Superior temporal gyrus (tissue), 1 donor: ENCODE measurements at regions not wholly inside any gene's neighbourhood (a gene's known extent, or its start where the extent isn't known, plus 50 kb on each side); places are given as distances from the start of the nearest gene placed in this dataset.

ENCODE experiments used
- DNase-seq: peaks from one replicate; pipeline ENCODE4 v3.0.0-alpha.2; 2016; ENCODE audit errors: extremely low spot score

- no peak for DNase-seq
These were observed 151.2 kb upstream of the HS6ST1 start for GRCh38 chr2:128469875-128470274.

- DNase-seq, result no peak
These were observed 154.1 kb upstream of the HS6ST1 start for GRCh38 chr2:128472789-128473174.

- no peak for DNase-seq
These were observed 154.7 kb upstream of the HS6ST1 start for GRCh38 chr2:128473175-128474035.

GRCh38 chr2:128474036-128474955, 155.6 kb upstream of the HS6ST1 start:
- DNase-seq, result no peak

GRCh38 chr2:128474962-128475361, 156.3 kb upstream of the HS6ST1 start:
- DNase-seq, result no peak

- no peak for DNase-seq
These were observed 157.0 kb upstream of the HS6ST1 start for GRCh38 chr2:128475427-128476211.

GRCh38 chr2:128477026-128477820, 158.6 kb upstream of the HS6ST1 start:
- DNase-seq, result no peak

GRCh38 chr2:128477891-128478290, 159.2 kb upstream of the HS6ST1 start:
- no peak for DNase-seq

- DNase-seq, result no peak
These were observed 167.3 kb upstream of the HS6ST1 start for GRCh38 chr2:128485761-128486639.

GRCh38 chr2:128486640-128487375, 168.1 kb upstream of the HS6ST1 start:
- DNase-seq, result no peak

GRCh38 chr2:128487650-128488387, 169.2 kb upstream of the HS6ST1 start:
- no peak for DNase-seq

- no peak for DNase-seq
These were observed 169.8 kb upstream of the HS6ST1 start for GRCh38 chr2:128488434-128488833.

- DNase-seq, result no peak
These were observed 171.0 kb upstream of the HS6ST1 start for GRCh38 chr2:128489526-128490273.

- no peak for DNase-seq
These were observed 171.7 kb upstream of the HS6ST1 start for GRCh38 chr2:128490321-128490720.

- DNase-seq, result no peak
These were observed 172.4 kb upstream of the HS6ST1 start for GRCh38 chr2:128490881-128491691.

- DNase-seq, result no peak
These were observed 173.1 kb upstream of the HS6ST1 start for GRCh38 chr2:128491692-128492244.
